ENCODE measurements at regions not wholly inside any gene's neighbourhood (a gene's known extent, or its start where the extent isn't known, plus 50 kb on each side); places are given as distances from the start of the nearest gene placed in this dataset.

DNA sequence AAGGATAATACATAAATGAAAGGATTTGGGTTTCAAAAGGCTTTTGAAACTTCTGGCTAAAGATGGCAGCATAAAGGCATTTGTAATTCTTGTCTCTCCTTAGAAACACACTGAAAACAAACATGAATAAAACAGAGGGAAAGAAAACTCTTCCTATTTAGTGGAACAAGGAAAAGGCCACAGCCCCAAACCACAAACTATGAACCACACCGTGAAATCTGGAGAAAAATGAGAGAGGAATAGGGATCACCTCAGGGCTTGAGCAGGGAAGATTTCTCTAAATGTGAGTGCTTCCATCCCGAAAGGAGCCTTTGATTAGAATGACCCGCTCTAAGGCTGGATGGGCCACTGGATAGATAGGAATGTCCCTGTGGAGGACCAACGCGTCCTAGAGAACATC is 119.6 kb downstream of the SEC61B start:
- H3K27ac Mint-ChIP-seq, result no peak overlapping the region
- H3K4me1 Mint-ChIP-seq, result no peaks in the 10 kb centered on the region
- peaks cover 12% of the 10 kb centered on the region for H3K27me3 Mint-ChIP-seq
- ChIA-PET POLR2A (no interaction called here), CTCF (no interaction called here)
- H3K9me3 Mint-ChIP-seq, result no peaks in the 10 kb centered on the region
- no peak for DNase-seq
- H3K36me3 Mint-ChIP-seq (ENCODE audit: low read depth), result no peaks in the 10 kb centered on the region
- no peak overlapping the region for H3K4me3 Mint-ChIP-seq

DNA sequence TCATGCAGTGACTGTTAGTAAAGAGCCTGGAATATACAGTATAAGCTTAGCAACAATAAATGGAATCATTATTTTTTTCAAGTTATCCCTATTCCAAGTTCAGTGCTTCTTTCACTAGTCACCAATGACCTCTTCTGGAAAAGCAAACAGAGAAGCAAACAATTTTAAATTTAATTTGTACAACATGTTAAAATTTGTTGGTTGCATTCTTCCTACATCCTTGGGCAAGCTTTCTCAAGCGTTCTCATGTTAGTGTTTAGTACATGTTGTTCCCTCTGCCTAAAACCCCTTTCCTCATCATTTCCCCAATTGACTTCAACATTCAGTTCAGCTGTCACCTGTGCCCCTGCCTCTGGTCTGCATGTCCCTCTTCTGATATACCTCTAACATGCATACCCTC is 123.4 kb downstream of the SEC61B start:
- Mint-ChIP-seq H3K4me3 (no peak overlapping the region), H3K36me3 (ENCODE audit: low read depth) (no peaks in the 10 kb centered on the region), H3K27ac (no peak overlapping the region), H3K27me3 (peaks cover 8% of the 10 kb centered on the region), H3K4me1 (no peaks in the 10 kb centered on the region), H3K9me3 (no peaks in the 10 kb centered on the region)
- ChIA-PET POLR2A (no interaction called here), CTCF (no interaction called here)
- DNase-seq, result no peak

DNA sequence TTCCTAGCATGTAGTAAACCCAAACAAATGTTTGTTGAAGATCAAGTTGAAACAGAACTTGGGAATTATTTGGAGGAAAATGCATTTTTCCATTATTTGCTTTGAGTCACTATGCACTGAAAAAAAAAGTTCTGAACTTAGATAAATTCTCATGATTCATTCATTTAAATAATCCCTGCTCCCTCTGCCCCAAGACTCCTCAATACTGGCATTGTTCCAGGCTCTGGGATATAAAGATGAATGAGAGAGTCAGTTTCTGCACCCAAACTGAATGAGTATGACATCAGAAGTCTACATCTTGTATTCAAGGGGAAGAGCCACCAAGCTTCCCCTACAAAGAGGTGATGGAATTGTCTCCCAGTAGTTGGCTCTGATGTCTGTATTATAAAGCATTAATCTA is 123.9 kb downstream of the SEC61B start:
- Mint-ChIP-seq H3K27ac (no peak overlapping the region), H3K4me1 (no peaks in the 10 kb centered on the region), H3K27me3 (peaks cover 8% of the 10 kb centered on the region), H3K4me3 (no peak overlapping the region), H3K9me3 (no peaks in the 10 kb centered on the region), H3K36me3 (ENCODE audit: low read depth) (no peaks in the 10 kb centered on the region)
- no peak for DNase-seq
- ChIA-PET POLR2A (no interaction called here), CTCF (no interaction called here)

DNA sequence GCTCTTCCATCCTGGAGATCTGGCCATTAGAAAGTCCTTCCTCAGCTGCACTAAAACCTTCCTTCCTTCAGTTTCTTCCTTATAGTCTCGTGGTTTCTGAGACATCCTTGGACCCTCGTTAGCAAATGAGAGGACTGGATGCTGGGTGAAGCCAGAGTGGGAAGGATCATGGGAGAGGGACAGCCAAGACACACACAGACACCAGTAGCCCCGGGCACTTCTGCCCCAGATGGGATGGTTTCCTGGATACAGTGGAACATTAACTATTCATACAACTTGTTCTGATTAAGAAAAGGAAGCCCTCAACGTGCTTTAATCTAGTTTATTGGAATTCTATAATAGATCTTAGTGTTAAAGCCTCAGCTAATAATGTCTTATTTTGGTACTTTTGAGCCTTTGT is 125.5 kb downstream of the SEC61B start:
- Mint-ChIP-seq H3K36me3 (ENCODE audit: low read depth) (no peaks in the 10 kb centered on the region), H3K4me3 (no peak overlapping the region)

DNA sequence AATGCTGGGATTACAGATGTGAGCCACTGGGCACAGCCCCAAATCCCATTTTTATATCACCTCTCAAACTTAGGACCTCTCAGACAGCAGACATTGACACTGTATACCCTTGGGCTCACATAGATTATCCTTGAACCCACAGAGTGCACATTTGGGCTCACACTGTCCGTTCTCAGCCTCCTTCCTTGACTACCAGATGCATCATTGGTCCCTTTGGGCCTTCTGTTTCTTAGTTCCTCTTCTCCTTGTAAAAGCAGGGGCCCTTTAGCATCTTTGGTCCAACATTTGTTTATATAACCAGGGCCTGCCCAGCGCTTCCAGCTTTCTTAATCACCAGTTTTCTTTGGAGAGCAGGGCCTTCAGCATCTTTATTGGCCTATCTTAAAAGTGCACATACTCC is 126.2 kb downstream of the SEC61B start:
- POLR2A ChIA-PET, result no interaction called here
- peaks cover 8% of the 10 kb centered on the region for H3K27me3 Mint-ChIP-seq
- no peak overlapping the region for H3K4me3 Mint-ChIP-seq
- no peaks in the 10 kb centered on the region for H3K4me1 Mint-ChIP-seq
- H3K9me3 Mint-ChIP-seq, result no peaks in the 10 kb centered on the region
- no peaks in the 10 kb centered on the region for H3K36me3 Mint-ChIP-seq (ENCODE audit: low read depth)
- no peak overlapping the region for H3K27ac Mint-ChIP-seq
- DNase-seq, result no peak
- CTCF ChIA-PET, result interaction anchor here (1.5 kb wide), 1 partner anchor 10 kb away, joined by 3 read pairs; no protein-coding TSS in a partner anchor

More for the DNA sequence above, 125.5 kb downstream of the SEC61B start:
- ChIA-PET POLR2A (no interaction called here), CTCF (interaction anchor here (1.5 kb wide), 1 partner anchor 11 kb away, joined by 3 read pairs; no protein-coding TSS in a partner anchor)
- H3K4me1 Mint-ChIP-seq, result no peaks in the 10 kb centered on the region
- no peak overlapping the region for H3K27ac Mint-ChIP-seq
- peaks cover 8% of the 10 kb centered on the region for H3K27me3 Mint-ChIP-seq
- DNase-seq, result no peak
- no peaks in the 10 kb centered on the region for H3K9me3 Mint-ChIP-seq

DNA sequence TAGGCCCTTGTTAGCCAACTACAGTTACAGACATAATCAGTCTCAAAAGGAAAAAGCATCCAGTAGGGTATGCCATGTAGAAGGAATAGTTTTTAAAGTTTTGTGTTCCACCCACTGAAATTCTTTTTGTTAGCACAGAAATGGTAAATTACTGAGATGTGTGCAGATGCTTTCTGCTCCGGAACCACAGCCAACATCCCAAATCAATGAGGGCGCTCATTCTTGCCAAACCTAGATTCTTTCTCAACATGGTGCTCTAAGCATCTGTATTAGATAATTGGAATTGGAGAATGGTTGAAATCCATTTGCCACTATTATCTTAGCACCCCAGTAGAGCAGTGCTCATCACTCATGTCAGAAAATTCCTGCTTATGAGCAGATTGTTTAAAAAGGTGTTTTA is 127.8 kb downstream of the SEC61B start:
- Mint-ChIP-seq H3K27me3 (peaks cover 8% of the 10 kb centered on the region), H3K27ac (no peak overlapping the region), H3K36me3 (ENCODE audit: low read depth) (no peaks in the 10 kb centered on the region), H3K9me3 (no peaks in the 10 kb centered on the region), H3K4me1 (no peaks in the 10 kb centered on the region), H3K4me3 (no peak overlapping the region)
- ChIA-PET POLR2A (no interaction called here), CTCF (interaction anchor here (1.2 kb wide), 1 partner anchor 13 kb away, joined by 3 read pairs; no protein-coding TSS in a partner anchor)
- no peak for DNase-seq

DNA sequence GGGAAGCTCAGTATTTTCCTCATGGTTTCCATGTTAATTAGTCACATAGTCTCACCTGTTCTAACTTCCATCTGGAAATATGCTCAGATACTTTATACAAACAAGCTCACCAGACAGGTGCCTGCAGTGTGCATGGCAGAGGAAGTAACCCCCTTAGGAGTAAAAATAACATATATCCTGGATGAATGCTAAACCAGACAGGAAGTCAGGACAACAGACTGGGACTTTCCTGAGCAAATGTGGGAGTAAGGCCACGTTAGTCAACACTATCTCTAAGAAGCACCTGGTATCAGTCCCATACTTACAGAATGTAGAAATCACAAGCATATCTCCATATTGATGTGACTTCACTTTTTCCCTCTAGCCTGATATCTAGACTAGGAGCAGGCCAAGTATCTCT is 128.4 kb downstream of the SEC61B start:
- Mint-ChIP-seq H3K4me3 (no peak overlapping the region), H3K4me1 (no peaks in the 10 kb centered on the region), H3K27ac (no peak overlapping the region), H3K36me3 (ENCODE audit: low read depth) (no peaks in the 10 kb centered on the region), H3K27me3 (peaks cover 9% of the 10 kb centered on the region), H3K9me3 (no peaks in the 10 kb centered on the region)
- DNase-seq, result no peak
- POLR2A ChIA-PET, result no interaction called here
- CTCF ChIA-PET, result interaction anchor here (1.2 kb wide), 1 partner anchor 13 kb away, joined by 3 read pairs; no protein-coding TSS in a partner anchor

DNA sequence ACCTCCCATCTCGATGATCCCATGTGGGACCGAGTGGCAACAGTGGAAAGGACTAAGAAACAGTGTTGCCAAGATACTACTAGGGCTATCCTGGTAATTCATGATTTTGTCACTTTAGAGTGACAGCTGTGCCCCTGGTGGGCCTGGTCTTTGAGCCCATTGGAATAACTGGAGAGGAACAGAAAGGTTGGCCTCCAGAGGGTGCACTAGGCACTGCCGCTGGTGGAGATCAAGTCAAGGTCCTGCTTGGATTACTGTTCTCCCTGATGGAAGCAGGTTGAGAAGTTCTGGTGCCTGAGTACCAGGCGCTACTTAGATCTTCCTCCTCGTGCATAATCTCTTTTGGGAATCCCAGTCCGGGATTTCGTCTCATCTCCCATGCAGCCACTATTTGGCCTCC is 129.6 kb downstream of the SEC61B start:
- ChIA-PET POLR2A (no interaction called here), CTCF (no interaction called here)
- no peaks in the 10 kb centered on the region for H3K36me3 Mint-ChIP-seq (ENCODE audit: low read depth)

DNA sequence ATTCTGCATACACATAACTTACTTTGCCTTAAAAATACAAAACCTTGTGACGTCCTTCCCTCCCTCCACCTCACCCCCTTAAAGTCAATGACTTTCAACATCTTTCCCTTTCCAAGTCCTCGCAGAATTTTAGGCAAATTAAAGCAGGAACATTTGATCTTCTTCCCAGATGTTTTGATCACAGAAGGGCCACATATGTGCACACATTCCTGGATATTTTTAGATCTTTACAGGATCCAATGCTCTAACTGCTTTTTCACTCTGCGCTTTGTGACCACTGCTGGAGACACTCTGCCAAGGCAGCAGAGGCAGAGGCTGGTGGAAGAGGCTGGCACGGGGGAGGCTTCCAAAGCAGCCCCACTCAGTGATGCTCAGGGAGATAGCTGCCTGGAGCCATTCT is 130.7 kb downstream of the SEC61B start:
- no peaks in the 10 kb centered on the region for H3K36me3 Mint-ChIP-seq (ENCODE audit: low read depth)
- no peak overlapping the region for H3K4me3 Mint-ChIP-seq
- H3K27me3 Mint-ChIP-seq, result peaks cover 5% of the 10 kb centered on the region
- H3K9me3 Mint-ChIP-seq, result no peaks in the 10 kb centered on the region
- ChIA-PET CTCF (no interaction called here), POLR2A (no interaction called here)
- H3K27ac Mint-ChIP-seq, result no peak overlapping the region
- no peaks in the 10 kb centered on the region for H3K4me1 Mint-ChIP-seq
- no peak for DNase-seq

More for the DNA sequence above, 129.6 kb downstream of the SEC61B start:
- H3K27me3 Mint-ChIP-seq, result peaks cover 5% of the 10 kb centered on the region
- no peaks in the 10 kb centered on the region for H3K9me3 Mint-ChIP-seq
- H3K4me1 Mint-ChIP-seq, result no peaks in the 10 kb centered on the region
- no peak overlapping the region for H3K27ac Mint-ChIP-seq
- H3K4me3 Mint-ChIP-seq, result no peak overlapping the region
- DNase-seq, result no peak

DNA sequence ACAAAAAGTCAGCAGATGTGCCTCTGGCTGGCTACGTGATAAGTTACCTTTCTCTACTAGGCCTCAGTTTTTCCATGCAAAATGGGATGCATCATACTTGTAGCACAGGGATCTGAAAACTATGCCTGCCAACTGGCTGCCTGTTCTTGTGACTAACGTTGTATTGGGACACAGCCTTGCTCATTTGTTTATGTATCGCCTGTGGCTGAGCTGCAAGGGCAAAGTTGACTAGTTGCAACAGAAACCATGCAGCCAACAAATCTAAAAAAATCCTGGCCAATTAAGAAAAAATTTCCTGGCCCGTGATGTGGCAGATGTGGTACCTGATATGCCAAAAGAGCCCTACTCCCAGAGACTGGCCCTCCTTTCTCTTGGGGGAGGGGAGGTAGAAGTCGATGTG is 131.3 kb downstream of the SEC61B start:
- Mint-ChIP-seq H3K27ac (no peak overlapping the region), H3K4me1 (no peaks in the 10 kb centered on the region), H3K4me3 (no peak overlapping the region), H3K27me3 (peaks cover 5% of the 10 kb centered on the region), H3K36me3 (ENCODE audit: low read depth) (no peaks in the 10 kb centered on the region), H3K9me3 (no peaks in the 10 kb centered on the region)
- DNase-seq, result no peak
- CTCF ChIA-PET, result interaction anchor here (1.2 kb wide), 1 partner anchor 13 kb away, joined by 3 read pairs; no protein-coding TSS in a partner anchor
- POLR2A ChIA-PET, result no interaction called here

DNA sequence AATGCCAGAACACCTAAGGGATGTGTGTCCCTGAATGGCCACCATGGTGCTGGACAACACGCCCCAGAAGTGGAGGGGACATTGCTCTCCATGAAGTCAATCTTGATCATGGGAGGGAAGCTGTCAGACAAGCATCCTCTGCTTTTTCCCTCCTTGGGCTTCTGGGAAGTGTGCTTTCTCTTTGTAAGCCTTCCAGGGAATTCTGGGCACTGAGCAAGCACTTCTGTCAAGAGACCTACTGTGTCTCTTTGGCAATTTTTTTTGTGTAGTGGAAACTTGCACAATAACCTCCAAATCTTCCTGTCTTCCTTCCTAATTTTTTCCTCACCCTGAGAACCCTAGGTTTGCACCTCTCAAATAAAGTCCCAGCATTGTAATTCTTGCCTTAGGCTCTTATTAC is 132.0 kb downstream of the SEC61B start:
- CTCF ChIA-PET, result interaction anchor here (1.2 kb wide), 1 partner anchor 13 kb away, joined by 3 read pairs; no protein-coding TSS in a partner anchor
- Mint-ChIP-seq H3K9me3 (no peaks in the 10 kb centered on the region), H3K36me3 (ENCODE audit: low read depth) (no peaks in the 10 kb centered on the region), H3K4me1 (no peaks in the 10 kb centered on the region), H3K4me3 (no peak overlapping the region), H3K27ac (no peak overlapping the region), H3K27me3 (peaks cover 5% of the 10 kb centered on the region)
- no peak for DNase-seq
- POLR2A ChIA-PET, result no interaction called here

DNA sequence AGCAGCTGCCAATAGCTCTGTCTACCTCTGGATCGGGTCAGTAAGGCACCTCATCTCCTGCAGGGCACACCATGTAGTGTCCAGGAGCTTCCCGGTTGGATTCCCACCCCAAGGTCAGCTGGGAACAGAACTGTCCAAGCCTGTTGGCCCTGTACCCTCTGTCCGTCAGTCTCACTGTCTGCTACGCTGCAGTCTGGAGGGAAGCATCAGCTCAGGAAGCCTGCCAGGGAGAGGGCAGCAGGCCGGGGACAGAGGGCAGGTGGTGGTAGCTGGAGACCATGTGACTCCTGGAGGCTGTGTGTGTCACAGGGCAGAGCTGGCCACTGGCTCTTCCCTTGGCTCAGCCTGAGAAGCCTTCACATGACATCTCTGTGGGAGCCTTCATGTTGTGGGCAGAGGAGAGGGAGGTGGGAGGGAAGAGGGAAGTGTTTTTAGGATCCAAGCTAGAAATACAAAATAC is 134.5 kb downstream of the SEC61B start:
- no peaks in the 10 kb centered on the region for H3K9me3 Mint-ChIP-seq

DNA sequence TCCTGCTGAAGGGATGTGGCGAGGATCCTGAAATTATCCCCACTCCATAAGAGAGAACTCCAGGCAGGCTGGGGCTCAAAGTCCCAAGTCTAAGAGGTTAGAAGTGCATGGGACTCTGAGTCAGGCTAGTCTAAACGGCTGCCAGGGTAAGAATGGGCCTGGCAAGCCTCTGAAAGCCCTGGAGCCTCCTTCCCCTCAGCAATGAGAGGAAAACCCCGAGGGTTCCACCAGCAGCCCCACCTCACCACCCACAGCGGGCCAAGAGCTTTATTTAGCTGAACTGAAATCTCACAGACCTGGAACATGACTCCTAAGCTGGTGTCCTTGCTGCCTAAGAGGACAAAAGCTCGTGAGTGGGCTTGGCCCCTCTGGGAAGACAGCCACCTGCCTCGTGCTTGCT is 135.5 kb downstream of the SEC61B start:
- H3K27me3 Mint-ChIP-seq, result peaks cover 26% of the 10 kb centered on the region
- H3K36me3 Mint-ChIP-seq (ENCODE audit: low read depth), result no peaks in the 10 kb centered on the region
- no peak for DNase-seq
- ChIA-PET POLR2A (no interaction called here), CTCF (interaction anchor here (1.1 kb wide), 1 partner anchor 10 kb away, joined by 3 read pairs; no protein-coding TSS in a partner anchor)
- no peaks in the 10 kb centered on the region for H3K4me1 Mint-ChIP-seq
- H3K27ac Mint-ChIP-seq, result no peak overlapping the region
- H3K4me3 Mint-ChIP-seq, result no peak overlapping the region
- H3K9me3 Mint-ChIP-seq, result no peaks in the 10 kb centered on the region

More for the DNA sequence above, 134.5 kb downstream of the SEC61B start:
- ChIA-PET POLR2A (no interaction called here), CTCF (no interaction called here)
- Mint-ChIP-seq H3K27ac (no peak overlapping the region), H3K4me3 (no peak overlapping the region), H3K27me3 (peaks cover 24% of the 10 kb centered on the region), H3K36me3 (ENCODE audit: low read depth) (no peaks in the 10 kb centered on the region), H3K4me1 (no peaks in the 10 kb centered on the region)
- no peak for DNase-seq

DNA sequence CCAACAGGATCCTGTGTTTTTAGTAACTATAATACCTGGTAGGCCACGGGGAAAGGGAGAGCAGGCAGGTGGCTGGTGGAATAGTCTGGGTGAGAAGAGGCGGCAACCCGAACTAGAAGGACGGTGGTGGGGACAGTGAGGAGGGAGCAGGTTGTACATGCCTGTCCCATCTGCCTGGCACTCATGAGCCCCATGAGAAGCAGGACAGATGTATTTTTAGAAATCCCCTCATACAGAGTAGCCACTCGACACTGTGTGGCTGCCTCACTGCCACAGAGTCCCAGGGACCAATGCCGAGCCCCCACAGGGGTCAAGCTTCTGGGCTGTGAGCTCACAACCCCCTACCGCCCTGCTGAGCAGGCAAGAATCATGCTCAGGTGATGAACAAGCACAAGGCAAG is 136.6 kb downstream of the SEC61B start:
- Mint-ChIP-seq H3K36me3 (ENCODE audit: low read depth) (no peaks in the 10 kb centered on the region), H3K27ac (no peak overlapping the region), H3K9me3 (no peaks in the 10 kb centered on the region), H3K27me3 (peaks cover 35% of the 10 kb centered on the region), H3K4me3 (no peak overlapping the region), H3K4me1 (peaks cover 2% of the 10 kb centered on the region)
- CTCF ChIA-PET, result interaction anchor here (1.1 kb wide), 1 partner anchor 11 kb away, joined by 3 read pairs; no protein-coding TSS in a partner anchor
- POLR2A ChIA-PET, result no interaction called here
- no peak for DNase-seq

All from activated CD4-positive, alpha-beta T cell treated with anti-CD3 and anti-CD28 coated beads, Interleukin-2, amount 10 ng/mL, durations not matched to agents 7 days and 5 days (primary cell).